ENCODE measurements at regions not wholly inside any gene's neighbourhood (a gene's known extent, or its start where the extent isn't known, plus 50 kb on each side); places are given as distances from the start of the nearest gene placed in this dataset.
"Not testable (repeated sequence)": the region's sequence is repeated elsewhere in the genome, so short reads cannot be mapped to it uniquely, and the experiment has no call there.

- TF ChIP-seq CTCF (IDR thresholded peaks at IDR 0.05; ENCODE audit: insufficient read depth, low read length, poor library complexity, severe bottlenecking), result no peak
Measured at GRCh38 chr12:108424026-108424425, 84.9 kb upstream of the CMKLR1 start.

GRCh38 chr12:108423486-108423885 is 84.4 kb upstream of the CMKLR1 start:
- Histone ChIP-seq H3K4me3 (replicated peaks; ENCODE audit: low read depth, low read length) (no peak overlapping the region), H3K36me3 (ENCODE audit: control insufficient read depth, insufficient read depth, low read length) (no peaks in the 10 kb centered on the region), H3K27me3 (replicated peaks; ENCODE audit: control insufficient read depth, insufficient read depth, low read length) (peaks cover 1% of the 10 kb centered on the region; the same call in 1 of the 2 replicates)
- DNase-seq (ENCODE audit: extremely low read depth, insufficient read length), result no peak
- TF ChIP-seq CTCF (IDR thresholded peaks at IDR 0.05; ENCODE audit: insufficient read depth, low read length, poor library complexity, severe bottlenecking), result no peak

More at GRCh38 chr12:108424026-108424425, 84.9 kb upstream of the CMKLR1 start:
- H3K27me3 ChIP-seq (replicated peaks; ENCODE audit: control insufficient read depth, insufficient read depth, low read length), result peaks cover 1% of the 10 kb centered on the region; the same call in 1 of the 2 replicates
- no peaks in the 10 kb centered on the region for H3K36me3 ChIP-seq (ENCODE audit: control insufficient read depth, insufficient read depth, low read length)
- no peak for DNase-seq (ENCODE audit: extremely low read depth, insufficient read length)
- H3K4me3 ChIP-seq (replicated peaks; ENCODE audit: low read depth, low read length), result no peak overlapping the region

DNA sequence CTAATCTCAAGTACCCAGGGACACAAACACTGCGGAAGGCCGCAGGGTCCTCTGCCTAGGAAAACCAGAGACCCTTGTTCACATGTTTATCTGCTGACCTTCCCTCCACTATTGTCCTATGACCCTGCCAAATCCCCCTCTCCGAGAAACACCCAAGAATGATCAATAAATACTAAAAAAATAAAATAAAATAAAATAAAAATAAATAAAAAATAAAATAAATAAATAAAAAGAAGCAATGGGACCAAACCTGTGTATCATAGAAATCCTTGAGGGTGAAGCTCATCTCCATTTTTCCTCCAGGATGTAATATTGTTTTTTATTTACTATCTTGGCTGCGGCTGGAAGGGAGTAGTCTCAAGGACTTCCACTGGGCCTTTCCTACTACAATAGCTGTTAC is 82.0 kb upstream of the CMKLR1 start:
- H3K4me3 ChIP-seq (replicated peaks; ENCODE audit: low read depth, low read length); H3K36me3 ChIP-seq (ENCODE audit: control insufficient read depth, insufficient read depth, low read length); DNase-seq (ENCODE audit: extremely low read depth, insufficient read length); H3K27me3 ChIP-seq (replicated peaks; ENCODE audit: control insufficient read depth, insufficient read depth, low read length): not testable (repeated sequence)

GRCh38 chr12:108420421-108420820 is 81.3 kb upstream of the CMKLR1 start:
- not testable (repeated sequence) for DNase-seq (ENCODE audit: extremely low read depth, insufficient read length); H3K27me3 ChIP-seq (replicated peaks; ENCODE audit: control insufficient read depth, insufficient read depth, low read length); H3K4me3 ChIP-seq (replicated peaks; ENCODE audit: low read depth, low read length); H3K36me3 ChIP-seq (ENCODE audit: control insufficient read depth, insufficient read depth, low read length)

- H3K4me3 ChIP-seq (replicated peaks; ENCODE audit: low read depth, low read length), result no peak overlapping the region
- no peaks in the 10 kb centered on the region for H3K36me3 ChIP-seq (ENCODE audit: control insufficient read depth, insufficient read depth, low read length)
- TF ChIP-seq CTCF (IDR thresholded peaks at IDR 0.05; ENCODE audit: insufficient read depth, low read length, poor library complexity, severe bottlenecking), result no peak
- DNase-seq (ENCODE audit: extremely low read depth, insufficient read length), result no peak
- 0 out of 2 replicates have a peak, but pooled peaks cover 2% of the 10 kb centered on the region for H3K27me3 ChIP-seq (replicated peaks; ENCODE audit: control insufficient read depth, insufficient read depth, low read length)
Measured at GRCh38 chr12:108419949-108420348, 80.8 kb upstream of the CMKLR1 start.

- DNase-seq (ENCODE audit: extremely low read depth, insufficient read length), result no peak
- Histone ChIP-seq H3K27me3 (replicated peaks; ENCODE audit: control insufficient read depth, insufficient read depth, low read length) (peaks cover 2% of the 10 kb centered on the region; the same call in 1 of the 2 replicates), H3K36me3 (ENCODE audit: control insufficient read depth, insufficient read depth, low read length) (no peaks in the 10 kb centered on the region), H3K4me3 (replicated peaks; ENCODE audit: low read depth, low read length) (no peak overlapping the region)
- TF ChIP-seq CTCF (IDR thresholded peaks at IDR 0.05; ENCODE audit: insufficient read depth, low read length, poor library complexity, severe bottlenecking), result no peak
Measured at GRCh38 chr12:108418164-108418890, 79.2 kb upstream of the CMKLR1 start.
